ENCODE measurements at regions not wholly inside any gene's neighbourhood (a gene's known extent, or its start where the extent isn't known, plus 50 kb on each side); places are given as distances from the start of the nearest gene placed in this dataset.

DNA sequence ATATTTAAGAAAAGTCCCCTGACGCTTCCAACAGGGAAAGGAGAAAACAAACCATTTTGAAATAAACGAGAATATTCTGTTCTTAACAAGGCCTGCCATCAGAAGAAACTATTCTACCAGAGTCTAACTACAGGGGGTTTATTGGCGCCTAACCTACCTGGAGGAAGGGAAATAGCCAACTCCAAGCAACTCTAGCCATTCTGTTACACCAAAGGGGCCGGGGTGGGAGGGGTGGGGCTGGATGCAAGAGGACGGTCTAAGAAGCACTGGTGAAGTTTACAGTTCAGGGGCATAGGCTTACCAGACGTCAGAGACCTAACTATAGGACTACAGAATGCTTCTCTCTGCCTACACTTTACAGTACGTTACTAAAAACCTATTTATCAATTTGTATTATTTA is 60.5 kb upstream of the GALNT5 start:
- TF ChIP-seq, protein P1, sequence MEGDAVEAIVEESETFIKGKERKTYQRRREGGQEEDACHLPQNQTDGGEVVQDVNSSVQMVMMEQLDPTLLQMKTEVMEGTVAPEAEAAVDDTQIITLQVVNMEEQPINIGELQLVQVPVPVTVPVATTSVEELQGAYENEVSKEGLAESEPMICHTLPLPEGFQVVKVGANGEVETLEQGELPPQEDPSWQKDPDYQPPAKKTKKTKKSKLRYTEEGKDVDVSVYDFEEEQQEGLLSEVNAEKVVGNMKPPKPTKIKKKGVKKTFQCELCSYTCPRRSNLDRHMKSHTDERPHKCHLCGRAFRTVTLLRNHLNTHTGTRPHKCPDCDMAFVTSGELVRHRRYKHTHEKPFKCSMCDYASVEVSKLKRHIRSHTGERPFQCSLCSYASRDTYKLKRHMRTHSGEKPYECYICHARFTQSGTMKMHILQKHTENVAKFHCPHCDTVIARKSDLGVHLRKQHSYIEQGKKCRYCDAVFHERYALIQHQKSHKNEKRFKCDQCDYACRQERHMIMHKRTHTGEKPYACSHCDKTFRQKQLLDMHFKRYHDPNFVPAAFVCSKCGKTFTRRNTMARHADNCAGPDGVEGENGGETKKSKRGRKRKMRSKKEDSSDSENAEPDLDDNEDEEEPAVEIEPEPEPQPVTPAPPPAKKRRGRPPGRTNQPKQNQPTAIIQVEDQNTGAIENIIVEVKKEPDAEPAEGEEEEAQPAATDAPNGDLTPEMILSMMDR (IDR thresholded peaks at IDR 0.05), result no peak
- TF ChIP-seq POLR2A (IDR thresholded peaks at IDR 0.05) (no peak), EP300 (IDR thresholded peaks at IDR 0.05) (no peak)

All from tibial nerve (tissue), 4 donors.